Muscle of back (tissue), 3 donors: ENCODE measurements at regions not wholly inside any gene's neighbourhood (a gene's known extent, or its start where the extent isn't known, plus 50 kb on each side); places are given as distances from the start of the nearest gene placed in this dataset.
"Not testable (repeated sequence)": the region's sequence is repeated elsewhere in the genome, so short reads cannot be mapped to it uniquely, and the experiment has no call there.

Source experiments
- DNase-seq, 3 donors: peaks; one replicate each; pipeline versions ENCODE4 v3.0.0 to v3.0.0-alpha.2; 2013

- DNase-seq: no peak
Observed at GRCh38 chr13:102538938-102539337, 57.8 kb upstream of the TPP2 start.

GRCh38 chr13:102536695-102537485, 59.9 kb upstream of the TPP2 start:
- no peak for DNase-seq

GRCh38 chr13:102536196-102536595, 60.6 kb upstream of the TPP2 start:
- DNase-seq: no peak

GRCh38 chr13:102530751-102531150, 66.0 kb upstream of the TPP2 start:
- no peak for DNase-seq

- not testable (repeated sequence) for DNase-seq
Observed at GRCh38 chr13:102522251-102522650, 74.5 kb upstream of the TPP2 start.

- no peak for DNase-seq
Observed at GRCh38 chr13:102517959-102518358, 78.8 kb upstream of the TPP2 start.

- DNase-seq: no peak
Observed at GRCh38 chr13:102510072-102510471, 86.7 kb upstream of the TPP2 start.

- DNase-seq: no peak
Observed at GRCh38 chr13:102508411-102508810, 88.4 kb upstream of the TPP2 start.

- DNase-seq: no peak
Observed at GRCh38 chr13:102504002-102504401, 92.8 kb upstream of the TPP2 start.

- DNase-seq: no peak
Observed at GRCh38 chr13:102495663-102496062, 93.8 kb upstream of the FGF14 start.

- peak in 2 of 3 donors; percentile 2 to 10 for DNase-seq
Observed at GRCh38 chr13:102487330-102487729, 85.5 kb upstream of the FGF14 start.

GRCh38 chr13:102484329-102484728, 82.5 kb upstream of the FGF14 start:
- DNase-seq: no peak

GRCh38 chr13:102472650-102473049, 70.8 kb upstream of the FGF14 start:
- DNase-seq: no peak

GRCh38 chr13:102470283-102470917, 68.6 kb upstream of the FGF14 start:
- no peak for DNase-seq

GRCh38 chr13:102466610-102467190, 64.9 kb upstream of the FGF14 start:
- peak in 2 of 3 donors; percentile 4 to 12 for DNase-seq

GRCh38 chr13:102462570-102462969, 60.7 kb upstream of the FGF14 start:
- no peak for DNase-seq

- DNase-seq: no peak
Observed at GRCh38 chr13:102461302-102461701, 59.5 kb upstream of the FGF14 start.

- DNase-seq: no peak
Observed at GRCh38 chr13:102460806-102461205, 59.0 kb upstream of the FGF14 start.

- DNase-seq: no peak
Observed at GRCh38 chr13:102452836-102453235, 51.0 kb upstream of the FGF14 start.
